H1 (cell line): ENCODE measurements at regions not wholly inside any gene's neighbourhood (a gene's known extent, or its start where the extent isn't known, plus 50 kb on each side); places are given as distances from the start of the nearest gene placed in this dataset.
A peak's percentile ranks its signal among the peaks of the same experiment; 100 is the strongest.

Source experiments
- CTCF ChIA-PET: fragments of 300-600 bp; sonication (Branson Sonifier 250); formaldehyde crosslinking; loops from one replicate; lab custom pipeline; 2021; ENCODE audit not compliant: partially characterized antibody; lab: Charles Lee
- POLR2A ChIA-PET: fragments of 300-600 bp; sonication (Branson Sonifier 250); formaldehyde crosslinking; loops from one replicate; lab custom pipeline; 2021; ENCODE audit warnings: inconsistent platforms; ENCODE audit not compliant: partially characterized antibody; lab: Charles Lee
- DNase-seq, 2 experiments: peaks; one replicate each; pipeline versions ENCODE4 v3.0.0 to v3.0.0-alpha.2; 2010 to 2022; ENCODE audit warnings: low spot score in 2 of 2, low read depth in 1 of 2, mixed read lengths in 1 of 2
- FAIRE-seq: peaks from 2 replicates; lab custom pipeline; 2011; peaks lifted over from hg19 to GRCh38; lab: Jason Lieb, UNC
- H2AFZ ChIP-seq: 2 replicates; pipeline ENCODE4 v1.8.1; 2012; ENCODE audit warnings: low read length, inconsistent platforms
- H2AK5ac ChIP-seq: 2 replicates; pipeline ENCODE4 v1.6.1; 2013; ENCODE audit warnings: low read depth, low read length
- H2BK120ac ChIP-seq: replicated peaks from 2 replicates; pipeline ENCODE3; 2013; ENCODE audit warnings: low read depth, low read length, inconsistent platforms
- H2BK12ac ChIP-seq: 2 replicates; pipeline ENCODE4 v1.6.1; 2013; ENCODE audit warnings: low read depth, low read length
- H2BK15ac ChIP-seq: 2 replicates; pipeline ENCODE4 v1.6.1; 2013; ENCODE audit warnings: low read length
- H2BK20ac ChIP-seq: 2 replicates; pipeline ENCODE4 v1.6.1; 2013; ENCODE audit warnings: low read length
- H2BK5ac ChIP-seq: 2 replicates; pipeline ENCODE4 v1.6.1; 2013; ENCODE audit warnings: low read depth, low read length
- H3K14ac ChIP-seq: 2 replicates; pipeline ENCODE4 v1.6.1; 2013; ENCODE audit warnings: inconsistent platforms; ENCODE audit not compliant: insufficient read length
- H3K18ac ChIP-seq: 2 replicates; pipeline ENCODE4 v1.6.1; 2013; ENCODE audit warnings: low read length; ENCODE audit errors: extremely low read depth
- H3K23ac ChIP-seq: 2 replicates; pipeline ENCODE4 v1.6.1; 2013; ENCODE audit warnings: inconsistent platforms; ENCODE audit not compliant: insufficient read length
- H3K23me2 ChIP-seq: 2 replicates; pipeline ENCODE4 v1.6.1; 2013; ENCODE audit warnings: low read depth, low read length
- H3K27ac ChIP-seq: 2 replicates; pipeline ENCODE4 v1.6.1; 2011; ENCODE audit warnings: low read depth, low read length, inconsistent platforms
- H3K27me3 ChIP-seq, 4 experiments: replicated peaks in 1 of 4; 1 replicate in 1 of 4; 2 replicates in 3 of 4; pipeline versions ENCODE4 v1.6.1 to v1.8.1; 2011 to 2013; ENCODE audit warnings: low read length in 3 of 4, mild to moderate bottlenecking in 3 of 4, inconsistent platforms in 2 of 4, mixed read lengths in 2 of 4, moderate library complexity in 1 of 4; ENCODE audit not compliant: control insufficient read depth in 3 of 4, insufficient read depth in 3 of 4; ENCODE audit errors: extremely low read depth in 1 of 4
- H3K36me3 ChIP-seq, 4 experiments: 2 replicates each; pipeline versions ENCODE4 v1.6.1 to v1.8.1; 2011 to 2013; ENCODE audit warnings: mild to moderate bottlenecking in 4 of 4, low read length in 3 of 4, moderate library complexity in 2 of 4, control low read depth in 1 of 4, inconsistent platforms in 1 of 4; ENCODE audit not compliant: insufficient read depth in 4 of 4, control insufficient read depth in 2 of 4
- H3K4ac ChIP-seq: replicated peaks from 2 replicates; pipeline ENCODE3; 2013; ENCODE audit warnings: low read length, low read depth, mixed read lengths, inconsistent platforms; ENCODE audit not compliant: insufficient read length
- H3K4me1 ChIP-seq, 4 experiments: replicated peaks in 1 of 4; 1 replicate in 1 of 4; 2 replicates in 3 of 4; pipeline versions ENCODE4 v1.6.1 to v1.8.1; 2011 to 2013; ENCODE audit warnings: low read length in 3 of 4, inconsistent platforms in 2 of 4, mixed read lengths in 1 of 4; ENCODE audit not compliant: insufficient read depth in 4 of 4, control insufficient read depth in 3 of 4
- H3K4me2 ChIP-seq, 2 experiments: 2 replicates each; pipeline versions ENCODE4 v1.6.1 to v1.8.1; 2011 to 2013; ENCODE audit warnings: low read depth in 2 of 2, low read length in 2 of 2, control low read depth in 1 of 2, inconsistent platforms in 1 of 2, mild to moderate bottlenecking in 1 of 2; ENCODE audit not compliant: insufficient read depth in 1 of 2
- H3K4me3 ChIP-seq, 4 experiments: fragments of 200-600, 300-600 bp in 1 of 4; sonication (generic), shearing (Covaris generic), sonication (Bioruptor Twin) in 1 of 4; 2 replicates each; pipeline versions ENCODE4 v1.5.1 to v1.8.1; 2011 to 2016; ENCODE audit warnings: low read length in 4 of 4, low read depth in 3 of 4, control low read depth in 2 of 4, inconsistent platforms in 2 of 4, mild to moderate bottlenecking in 2 of 4, mixed read lengths in 1 of 4, moderate library complexity in 1 of 4; ENCODE audit not compliant: insufficient read depth in 2 of 4; ENCODE audit errors: extremely low read depth in 1 of 4
- H3K56ac ChIP-seq: replicated peaks from 2 replicates; pipeline ENCODE3; 2013; ENCODE audit warnings: low read depth, mild to moderate bottlenecking, mixed read lengths, low read length, inconsistent platforms; ENCODE audit not compliant: insufficient read length
- H3K79me1 ChIP-seq: 2 replicates; pipeline ENCODE4 v1.6.1; 2013; ENCODE audit warnings: low read depth, low read length, control low read depth
- H3K79me2 ChIP-seq, 2 experiments: 2 replicates each; pipeline versions ENCODE4 v1.6.1 to v1.8.1; 2012 to 2013; ENCODE audit warnings: low read length in 2 of 2, mild to moderate bottlenecking in 2 of 2, inconsistent platforms in 1 of 2; ENCODE audit not compliant: insufficient read depth in 2 of 2, control insufficient read depth in 1 of 2
- H3K9ac ChIP-seq, 4 experiments: replicated peaks in 1 of 4; 1 replicate in 1 of 4; 2 replicates in 3 of 4; pipeline versions ENCODE4 v1.6.1 to v1.8.1; 2011 to 2013; ENCODE audit warnings: low read depth in 3 of 4, low read length in 3 of 4, control low read depth in 2 of 4, mild to moderate bottlenecking in 2 of 4, moderate library complexity in 2 of 4, inconsistent platforms in 1 of 4; ENCODE audit errors: extremely low read depth in 1 of 4
- H3K9me3 ChIP-seq, 2 experiments: 2 replicates each; pipeline versions ENCODE4 v1.6.1 to v1.8.1; 2012 to 2013; ENCODE audit warnings: mild to moderate bottlenecking in 2 of 2, moderate library complexity in 2 of 2, control low read depth in 1 of 2, inconsistent platforms in 1 of 2, low read depth in 1 of 2, low read length in 1 of 2, mixed read lengths in 1 of 2; ENCODE audit not compliant: insufficient read depth in 2 of 2
- H4K20me1 ChIP-seq, 2 experiments: replicated peaks in 1 of 2; 2 replicates each; pipeline versions ENCODE3 to v1.8.1; 2011 to 2013; ENCODE audit warnings: inconsistent platforms in 2 of 2, low read length in 2 of 2, mild to moderate bottlenecking in 1 of 2; ENCODE audit not compliant: insufficient read depth in 2 of 2, control insufficient read depth in 1 of 2
- H4K5ac ChIP-seq: 2 replicates; pipeline ENCODE4 v1.6.1; 2013; ENCODE audit warnings: low read length, low read depth, mixed read lengths, inconsistent platforms; ENCODE audit not compliant: insufficient read length
- H4K8ac ChIP-seq: 2 replicates; pipeline ENCODE4 v1.8.0; 2013; ENCODE audit warnings: mild to moderate bottlenecking, moderate library complexity, low read length, inconsistent platforms; ENCODE audit not compliant: insufficient read depth; ENCODE audit errors: extremely low read depth
- H4K91ac ChIP-seq: replicated peaks from 2 replicates; pipeline ENCODE3; 2013; ENCODE audit warnings: low read length, mixed read lengths, inconsistent platforms; ENCODE audit not compliant: insufficient read length
- CEBPB ChIP-seq: IDR thresholded peaks from 2 replicates; pipeline ENCODE4 v1.6.1; 2012; ENCODE audit warnings: low read depth, low read length
- EP300 ChIP-seq, 2 experiments: IDR thresholded peaks; 1 replicate in 1 of 2; 2 replicates in 1 of 2; pipeline ENCODE4 v1.6.1; 2011 to 2012; ENCODE audit warnings: low read depth in 2 of 2, low read length in 2 of 2, mild to moderate bottlenecking in 2 of 2, borderline replicate concordance in 1 of 2, inconsistent platforms in 1 of 2, moderate library complexity in 1 of 2
- NRF1 ChIP-seq: IDR thresholded peaks from 2 replicates; pipeline ENCODE4 v1.6.1; 2011; ENCODE audit warnings: mild to moderate bottlenecking, low read depth, low read length, improper control_type of control experiment
- TAF1 ChIP-seq: IDR thresholded peaks from 2 replicates; pipeline ENCODE4 v1.6.1; 2011; ENCODE audit warnings: mild to moderate bottlenecking, low read depth, low read length
- WGBS, 2 experiments: shearing (Covaris generic) in 1 of 2; methylation state at CpG; one replicate each; pipeline versions ENCODE4 v1.1.6 to v1.1.7; 2013 to 2015; ENCODE audit warnings: low lambda C conversion rate in 2 of 2, mixed read lengths in 2 of 2, inconsistent platforms in 1 of 2, low coverage in 1 of 2, missing lambda C conversion rate in 1 of 2; ENCODE audit not compliant: insufficient replicate concordance in 2 of 2, insufficient coverage in 1 of 2, insufficient read length in 1 of 2; ENCODE audit errors: extremely low coverage in 1 of 2, missing lambda C conversion rate in 1 of 2; 5-methylcytosine and 5-hydroxymethylcytosine counted together

- H3K4me3 ChIP-seq, result no peak overlapping the region
- H3K79me2 ChIP-seq, result no peaks in the 10 kb centered on the region
- H3K4ac ChIP-seq, result no peak overlapping the region
- DNase-seq, result no peak
- no peak overlapping the region for H3K9ac ChIP-seq
- no peak overlapping the region for H3K56ac ChIP-seq
- no peaks in the 10 kb centered on the region for H3K36me3 ChIP-seq
- CTCF ChIA-PET, result interaction anchor here (1.3 to 2.3 kb wide), 4 partner anchors 12 to 314 kb away, joined by 3 to 7 read pairs (median 5); no protein-coding TSS in a partner anchor
- peak overlapping the region; percentile 45; the same call in 1 of the 2 replicates for H2AFZ ChIP-seq
- H2AK5ac ChIP-seq, result peak overlapping the region; percentile 68; the same call in 1 of the 2 replicates
- WGBS, 2 experiments, result 84% methylated on average over 15 of the region's 15 CpGs; no CpG with 5 or more reads in 1 of the 2 experiments
- no peak for TF ChIP-seq EP300 (IDR thresholded peaks at IDR 0.05; ENCODE audit: borderline replicate concordance in 1 of 2, low read depth in 2 of 2, low read length in 2 of 2)
- TF ChIP-seq CEBPB, result no peak
- TF ChIP-seq NRF1, result no peak
- TF ChIP-seq TAF1, result no peak
- TF ChIP-seq, all 59 proteins: peak for 0
- POLR2A ChIA-PET, result no interaction called here
- no peak for FAIRE-seq
- H2BK5ac ChIP-seq, result peak overlapping the region; percentile 73; the same call in 1 of the 2 replicates
- H3K27me3 ChIP-seq, result no peaks in the 10 kb centered on the region; a peak in 1 of 7 replicates
- no peak overlapping the region for H3K23ac ChIP-seq
- no peak overlapping the region for H3K27ac ChIP-seq
- peak overlapping the region; percentile 79; the same call in 1 of the 2 replicates for H2BK12ac ChIP-seq
- no peak overlapping the region for H2BK120ac ChIP-seq
- no peaks in the 10 kb centered on the region for H4K20me1 ChIP-seq
- no peak overlapping the region for H4K8ac ChIP-seq
- H3K18ac ChIP-seq, result no peak overlapping the region
- H4K5ac ChIP-seq, result no peak overlapping the region
- H3K9me3 ChIP-seq, result no peaks in the 10 kb centered on the region; a peak in 1 of 4 replicates
- H3K79me1 ChIP-seq, result no peaks in the 10 kb centered on the region
- H3K23me2 ChIP-seq, result no peaks in the 10 kb centered on the region
- peaks cover 6 to 13% (median 9%) of the 10 kb centered on the region in 4 experiments for H3K4me1 ChIP-seq
- H3K4me2 ChIP-seq, result peak overlapping the region in 1 of 2 experiments; percentile 21; a peak in 2 of 4 replicates
- H2BK15ac ChIP-seq, result no peak overlapping the region; the same call in 1 of the 2 replicates
- no peak overlapping the region for H3K14ac ChIP-seq
- H4K91ac ChIP-seq, result peak overlapping the region; percentile 84
- H2BK20ac ChIP-seq, result no peak overlapping the region
Observed at GRCh38 chr18:78671551-78671950, 308.1 kb upstream of the SALL3 start.
